Choroid plexus epithelial cell (primary cell): ENCODE measurements at regions not wholly inside any gene's neighbourhood (a gene's known extent, or its start where the extent isn't known, plus 50 kb on each side); places are given as distances from the start of the nearest gene placed in this dataset.

Experiments
- DNase-seq: peaks from one replicate; pipeline ENCODE4 v3.0.0-alpha.2; 2010; ENCODE audit warnings: low read depth
- H3K4me3 ChIP-seq: 2 replicates; pipeline ENCODE4 v1.5.1; 2011; ENCODE audit warnings: low read depth, mild to moderate bottlenecking, control low read depth, low read length, moderate library complexity
- CTCF ChIP-seq: conservative IDR thresholded peaks from 2 replicates; pipeline ENCODE4 v1.5.1; 2011; ENCODE audit warnings: low read depth, mild to moderate bottlenecking, control low read depth, inconsistent platforms, low read length, moderate library complexity

GRCh38 chr5:124990723-124991122 is 244.3 kb upstream of the ZNF608 start:
- DNase-seq, result no peak
- TF ChIP-seq CTCF, result no peak
- no peak overlapping the region for H3K4me3 ChIP-seq

DNA sequence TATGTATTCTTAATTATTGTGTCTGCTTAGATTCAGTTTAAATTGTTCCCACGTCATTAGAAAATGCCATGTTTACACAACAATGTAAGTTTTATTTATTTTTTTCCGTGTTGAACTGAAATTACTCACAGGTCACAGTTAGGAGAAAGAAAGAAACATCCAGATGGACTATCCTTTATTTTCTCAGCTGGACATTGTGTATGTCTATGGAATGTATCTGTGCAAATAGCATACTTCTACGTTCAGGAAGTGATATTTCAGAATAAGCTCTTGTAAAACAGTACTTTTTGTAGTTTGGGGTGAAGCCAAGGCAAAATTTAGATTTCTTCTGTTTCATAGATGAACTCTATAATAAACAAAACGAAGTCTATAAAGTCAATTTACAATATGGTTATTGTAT is 249.0 kb upstream of the ZNF608 start:
- DNase-seq, result peak; percentile 91
- no peak for TF ChIP-seq CTCF
- H3K4me3 ChIP-seq, result no peak overlapping the region

- no peak for TF ChIP-seq CTCF
- H3K4me3 ChIP-seq, result no peak overlapping the region
- DNase-seq, result peak; percentile 33
Measured at GRCh38 chr5:124996023-124996763, 249.8 kb upstream of the ZNF608 start.

DNA sequence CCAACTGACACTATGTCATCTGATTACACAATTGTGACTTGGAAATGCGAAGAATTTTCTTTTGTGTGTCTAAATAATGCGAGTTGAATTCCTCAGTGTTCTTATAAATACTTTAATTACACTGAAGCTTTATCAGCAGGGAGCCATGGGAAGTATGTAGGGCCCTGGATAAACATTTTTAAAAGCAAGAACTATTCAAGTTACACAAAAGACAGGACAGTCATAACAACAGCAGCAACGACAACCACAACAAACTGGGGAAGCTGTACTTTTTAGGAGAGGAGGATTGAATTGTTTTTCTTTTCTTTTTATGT is 250.3 kb upstream of the ZNF608 start:
- no peak for TF ChIP-seq CTCF

GRCh38 chr5:124997186-124997893 is 250.9 kb upstream of the ZNF608 start:
- DNase-seq, result peak; percentile 48
- H3K4me3 ChIP-seq, result no peak overlapping the region
- TF ChIP-seq CTCF, result no peak

More for the DNA sequence above, 250.3 kb upstream of the ZNF608 start:
- H3K4me3 ChIP-seq, result no peak overlapping the region
- DNase-seq, result peak; percentile 88

DNA sequence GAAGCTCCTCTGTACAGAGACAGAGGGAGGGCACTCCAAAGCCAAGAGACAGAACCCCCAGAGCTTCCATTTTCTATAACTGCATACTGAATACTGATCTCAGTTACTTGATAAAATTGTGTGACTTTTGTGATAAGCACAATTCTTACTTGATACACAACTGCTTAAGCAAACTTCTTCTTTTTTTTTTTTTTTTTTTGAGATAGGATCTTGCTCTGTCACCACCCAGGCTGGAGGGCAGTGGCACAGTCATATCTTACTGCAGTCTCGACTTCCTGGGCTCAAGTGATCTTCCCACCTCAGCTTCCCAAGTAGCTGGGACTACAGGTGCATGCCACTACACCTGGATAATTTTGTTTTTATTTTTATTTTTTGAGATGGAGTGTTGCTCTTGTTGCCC is 252.1 kb upstream of the ZNF608 start:
- H3K4me3 ChIP-seq, result no peak overlapping the region
- DNase-seq, result no peak
- no peak for TF ChIP-seq CTCF
